Activated CD8-positive, alpha-beta T cell treated with anti-CD3 and anti-CD28 coated beads for 36 hours (primary cell): ENCODE measurements at regions not wholly inside any gene's neighbourhood (a gene's known extent, or its start where the extent isn't known, plus 50 kb on each side); places are given as distances from the start of the nearest gene placed in this dataset.

Experiments
- ATAC-seq: fragments of 200-7000 bp; cut with Tn5 transposase; one replicate; pipeline ENCODE4 v1.10.0; 2021; ENCODE audit warnings: mild to moderate bottlenecking, moderate library complexity
- CTCF ChIA-PET: fragments of 350-600 bp; sonication (Branson Sonifier 250); formaldehyde crosslinking; loops from one replicate; lab custom pipeline; 2021; ENCODE audit warnings: antibody characterized with exemption; lab: Charles Lee
- POLR2A ChIA-PET: fragments of 350-600 bp; sonication (Branson Sonifier 250); formaldehyde crosslinking; loops from one replicate; lab custom pipeline; 2021; ENCODE audit warnings: antibody characterized with exemption; lab: Charles Lee
- DNase-seq: peaks from one replicate; pipeline ENCODE4 v3.0.0-alpha.2; 2020
- H3K27ac Mint-ChIP-seq: one replicate; pipeline ENCODE4 v1.8.0; 2021; ENCODE audit warnings: mild to moderate bottlenecking, mixed read lengths
- H3K27me3 Mint-ChIP-seq: one replicate; pipeline ENCODE4 v1.8.0; 2021; ENCODE audit warnings: mixed read lengths
- H3K36me3 Mint-ChIP-seq: one replicate; pipeline ENCODE4 v1.8.0; 2021; ENCODE audit warnings: low read depth, mixed read lengths
- H3K4me1 Mint-ChIP-seq: one replicate; pipeline ENCODE4 v1.8.0; 2021; ENCODE audit warnings: low read depth, mixed read lengths
- H3K4me3 Mint-ChIP-seq: one replicate; pipeline ENCODE4 v1.8.0; 2021; ENCODE audit warnings: mild to moderate bottlenecking, moderate library complexity, mixed read lengths
- H3K9me3 Mint-ChIP-seq: one replicate; pipeline ENCODE4 v1.8.0; 2021; ENCODE audit warnings: mixed read lengths
- intact Hi-C: fragments of 100-400 bp; cut with micrococcal nuclease; formaldehyde crosslinking; loops from one replicate; pipeline ENCODE4 v1.10.0; 2022
- TF ChIP-seq, protein P1 (sequence below): fragments of 200-600 bp; IDR thresholded peaks from one replicate; pipeline ENCODE4 v1.8.0; 2022; ENCODE audit warnings: antibody characterized with exemption, mild to moderate bottlenecking

DNA sequence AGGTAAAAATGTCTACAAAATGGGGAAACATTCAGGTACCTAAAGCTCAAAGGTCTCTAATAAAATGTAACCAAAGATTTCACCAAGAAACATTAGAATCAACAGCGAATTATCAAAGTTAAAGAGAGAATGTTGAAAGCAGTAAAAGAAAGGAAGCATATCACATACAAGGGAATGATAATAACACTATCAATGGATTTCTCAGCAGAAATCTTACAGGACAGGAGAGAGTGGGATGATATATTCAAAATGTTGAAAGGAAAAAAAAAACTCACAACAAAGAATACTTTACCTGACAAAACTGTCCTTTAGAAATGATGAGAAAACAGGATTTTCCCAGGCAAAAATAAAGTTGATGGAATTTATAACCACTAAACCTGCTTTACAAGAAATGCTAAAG is 591.2 kb upstream of the POU3F3 start:
- Mint-ChIP-seq H3K36me3 (peaks cover 4% of the 10 kb centered on the region), H3K4me1 (no peaks in the 10 kb centered on the region), H3K4me3 (no peak overlapping the region), H3K27ac (no peak overlapping the region), H3K9me3 (peaks cover 32% of the 10 kb centered on the region), H3K27me3 (no peaks in the 10 kb centered on the region)
- ChIA-PET CTCF (no interaction called here), POLR2A (no interaction called here)
- DNase-seq (no peak), ATAC-seq (no peak)
- TF ChIP-seq, protein P1, sequence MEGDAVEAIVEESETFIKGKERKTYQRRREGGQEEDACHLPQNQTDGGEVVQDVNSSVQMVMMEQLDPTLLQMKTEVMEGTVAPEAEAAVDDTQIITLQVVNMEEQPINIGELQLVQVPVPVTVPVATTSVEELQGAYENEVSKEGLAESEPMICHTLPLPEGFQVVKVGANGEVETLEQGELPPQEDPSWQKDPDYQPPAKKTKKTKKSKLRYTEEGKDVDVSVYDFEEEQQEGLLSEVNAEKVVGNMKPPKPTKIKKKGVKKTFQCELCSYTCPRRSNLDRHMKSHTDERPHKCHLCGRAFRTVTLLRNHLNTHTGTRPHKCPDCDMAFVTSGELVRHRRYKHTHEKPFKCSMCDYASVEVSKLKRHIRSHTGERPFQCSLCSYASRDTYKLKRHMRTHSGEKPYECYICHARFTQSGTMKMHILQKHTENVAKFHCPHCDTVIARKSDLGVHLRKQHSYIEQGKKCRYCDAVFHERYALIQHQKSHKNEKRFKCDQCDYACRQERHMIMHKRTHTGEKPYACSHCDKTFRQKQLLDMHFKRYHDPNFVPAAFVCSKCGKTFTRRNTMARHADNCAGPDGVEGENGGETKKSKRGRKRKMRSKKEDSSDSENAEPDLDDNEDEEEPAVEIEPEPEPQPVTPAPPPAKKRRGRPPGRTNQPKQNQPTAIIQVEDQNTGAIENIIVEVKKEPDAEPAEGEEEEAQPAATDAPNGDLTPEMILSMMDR = no peak
- intact Hi-C loops = no loop called here

DNA sequence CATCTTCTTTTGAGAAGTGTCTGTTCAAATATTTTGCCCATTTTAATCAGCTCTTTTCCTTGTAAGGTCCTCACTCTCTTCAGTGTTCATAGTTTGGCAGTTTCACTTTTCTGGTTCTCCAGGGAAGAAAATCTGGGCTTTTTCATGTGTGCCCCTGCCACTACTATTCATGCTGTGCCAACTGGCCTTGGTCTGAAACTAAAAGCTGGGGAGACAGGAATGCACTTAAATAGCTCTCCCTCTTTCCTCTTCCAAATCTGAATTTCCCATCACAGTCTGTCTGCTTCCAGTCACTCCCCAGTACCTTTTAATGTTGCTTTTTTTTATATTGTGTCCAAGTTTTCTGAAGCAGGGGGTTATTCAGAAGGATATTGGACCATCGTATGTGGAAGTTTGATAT is 574.3 kb upstream of the POU3F3 start:
- Mint-ChIP-seq H3K9me3 (peaks cover 4% of the 10 kb centered on the region), H3K27ac (no peak overlapping the region), H3K4me3 (no peak overlapping the region), H3K4me1 (no peaks in the 10 kb centered on the region), H3K36me3 (no peaks in the 10 kb centered on the region), H3K27me3 (no peaks in the 10 kb centered on the region)
- ChIA-PET POLR2A (no interaction called here), CTCF (no interaction called here)
- intact Hi-C loops = no loop called here
- TF ChIP-seq, protein P1 = no peak
- ATAC-seq (no peak), DNase-seq (no peak)

DNA sequence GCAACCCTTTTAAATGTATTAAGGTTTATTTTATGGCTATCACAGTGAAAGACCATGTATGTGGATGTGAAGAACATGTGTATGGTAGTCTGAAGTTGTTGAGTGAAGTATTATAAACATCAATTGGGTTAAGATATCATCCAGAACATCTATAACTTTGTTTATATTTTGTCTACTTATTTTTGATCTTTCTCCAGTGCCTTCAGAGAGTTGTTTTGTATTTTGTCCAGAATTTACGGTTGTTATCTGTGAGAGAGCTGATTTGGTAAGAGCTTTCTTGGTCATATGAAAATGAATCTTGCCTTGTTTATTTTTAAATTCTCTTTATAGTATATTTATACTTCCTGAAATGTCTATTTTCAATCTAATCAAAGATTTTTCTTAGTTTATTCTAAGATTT is 573.7 kb upstream of the POU3F3 start:
- Mint-ChIP-seq H3K27ac (no peak overlapping the region), H3K4me3 (no peak overlapping the region), H3K4me1 (no peaks in the 10 kb centered on the region), H3K27me3 (no peaks in the 10 kb centered on the region), H3K9me3 (peaks cover 4% of the 10 kb centered on the region), H3K36me3 (no peaks in the 10 kb centered on the region)
- TF ChIP-seq, protein P1 = no peak
- DNase-seq = no peak
- CTCF ChIA-PET = no interaction called here
- intact Hi-C loops = no loop called here
- ATAC-seq = no peak
- POLR2A ChIA-PET = no interaction called here

DNA sequence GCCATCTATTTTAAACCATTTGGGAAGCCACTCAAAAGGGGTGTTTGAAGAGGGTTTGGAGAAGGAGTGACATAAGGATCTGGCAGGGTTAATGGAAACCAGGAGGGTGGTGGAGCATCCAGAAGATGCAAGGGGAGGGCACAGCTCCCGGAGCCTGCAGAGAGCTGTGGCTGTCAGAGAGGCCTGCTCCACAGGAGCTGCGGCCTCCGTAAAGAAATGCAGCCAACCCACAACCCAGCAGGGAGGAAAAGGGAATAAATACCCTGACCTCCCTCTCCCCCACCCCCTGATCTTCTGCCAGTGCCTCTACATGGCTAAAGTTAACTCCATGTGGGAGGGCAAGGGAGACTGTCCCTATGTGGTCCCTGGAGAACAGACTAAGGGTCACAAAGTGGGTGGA is 567.1 kb upstream of the POU3F3 start:
- Mint-ChIP-seq H3K27ac (no peak overlapping the region), H3K9me3 (peaks cover 4% of the 10 kb centered on the region), H3K36me3 (no peaks in the 10 kb centered on the region), H3K4me1 (no peaks in the 10 kb centered on the region), H3K27me3 (peaks cover 4% of the 10 kb centered on the region), H3K4me3 (no peak overlapping the region)
- ChIA-PET CTCF (no interaction called here), POLR2A (no interaction called here)
- intact Hi-C loops = no loop called here
- DNase-seq (no peak), ATAC-seq (no peak)
- TF ChIP-seq, protein P1 = no peak

DNA sequence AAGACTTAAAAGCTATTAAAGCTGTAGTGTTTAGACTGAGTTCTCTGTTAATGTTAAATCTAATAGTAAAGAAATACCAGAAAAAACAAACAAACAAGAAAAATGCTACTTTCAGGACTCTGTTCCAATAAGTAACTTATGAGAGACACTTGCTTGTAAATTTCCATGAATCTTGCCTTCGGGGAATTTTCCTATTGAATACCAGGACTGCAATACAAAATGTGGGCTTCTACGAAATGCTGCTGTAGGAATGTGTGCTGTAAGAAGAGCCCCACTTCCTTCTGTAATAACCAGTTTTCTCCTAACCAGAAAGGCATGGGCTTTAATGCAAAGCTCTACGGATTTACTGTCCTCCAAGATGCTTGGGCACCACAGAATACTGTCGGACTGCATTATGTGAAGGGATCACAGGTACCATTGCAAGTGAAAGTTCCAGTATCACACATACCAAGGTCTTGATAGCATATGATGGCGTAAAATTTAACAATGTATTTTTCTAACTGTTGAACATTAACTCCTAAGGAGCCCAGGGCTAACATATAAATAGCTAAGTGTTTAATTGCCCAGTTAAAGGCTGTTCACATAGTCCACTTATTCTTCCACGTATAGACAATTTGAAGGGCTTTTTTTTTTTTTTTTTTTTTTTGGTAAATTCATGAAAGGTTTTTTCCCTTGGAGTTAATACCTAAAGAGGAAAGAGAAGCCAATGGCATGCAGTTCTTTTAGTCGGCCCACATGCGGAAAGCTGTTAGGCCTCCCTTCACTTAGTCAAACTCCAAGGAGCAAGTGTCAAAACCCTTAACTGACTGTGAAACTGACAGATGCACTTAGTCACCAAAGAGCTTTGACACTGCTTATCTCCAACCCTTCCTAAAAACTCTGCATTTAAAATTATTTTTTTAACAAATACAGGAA is 564.0 kb upstream of the POU3F3 start:
- CTCF ChIA-PET = interaction anchor here (0.6 kb wide), 1 partner anchor 9 kb away, joined by 3 read pairs; no protein-coding TSS in a partner anchor
- POLR2A ChIA-PET = no interaction called here

More for the DNA sequence above, 564.0 kb upstream of the POU3F3 start:
- DNase-seq = no peak
- TF ChIP-seq, protein P1 = no peak
- intact Hi-C loops = no loop called here
- Mint-ChIP-seq H3K36me3 (no peaks in the 10 kb centered on the region), H3K27me3 (peaks cover 4% of the 10 kb centered on the region), H3K9me3 (no peaks in the 10 kb centered on the region), H3K4me3 (no peak overlapping the region), H3K4me1 (no peaks in the 10 kb centered on the region), H3K27ac (no peak overlapping the region)
- ATAC-seq = no peak
